Hematopoietic multipotent progenitor cell treated with erythropoietin and hydrocortisone succinate and interleukin-3 and kit ligand, for 15 days (in vitro differentiated cells): ENCODE measurements at regions not wholly inside any gene's neighbourhood (a gene's known extent, or its start where the extent isn't known, plus 50 kb on each side); places are given as distances from the start of the nearest gene placed in this dataset.
A peak's percentile ranks its signal among the peaks of the same experiment; 100 is the strongest.
"Not testable (repeated sequence)": the region's sequence is repeated elsewhere in the genome, so short reads cannot be mapped to it uniquely, and the experiment has no call there.

Experiments used
- DNase-seq: peaks from one replicate; pipeline ENCODE4 v3.0.0-alpha.2; 2015; ENCODE audit warnings: low spot score

GRCh38 chr11:3583476-3583875 lies 58.3 kb downstream of the ART5 start:
- DNase-seq = not testable (repeated sequence)

GRCh38 chr11:3581389-3581725 lies 60.4 kb downstream of the ART5 start:
- not testable (repeated sequence) for DNase-seq

GRCh38 chr11:3580487-3581388 lies 61.1 kb downstream of the ART5 start:
- DNase-seq = peak; percentile 55

GRCh38 chr11:3579600-3580459 lies 62.0 kb downstream of the ART5 start:
- DNase-seq = peak; percentile 24

GRCh38 chr11:3576066-3576604 lies 65.7 kb downstream of the ART5 start:
- not testable (repeated sequence) for DNase-seq

- DNase-seq = not testable (repeated sequence)
Observed at GRCh38 chr11:3572976-3573647, 68.7 kb downstream of the ART5 start.

GRCh38 chr11:3571752-3572151 lies 70.0 kb downstream of the ART5 start:
- DNase-seq = not testable (repeated sequence)

- DNase-seq = not testable (repeated sequence)
Observed at GRCh38 chr11:3565838-3566237, 76.0 kb downstream of the ART5 start.

- peak; percentile 18 for DNase-seq
Observed at GRCh38 chr11:3564383-3564782, 77.4 kb downstream of the ART5 start.

- not testable (repeated sequence) for DNase-seq
Observed at GRCh38 chr11:3554621-3555020, 87.2 kb downstream of the ART5 start.

GRCh38 chr11:3544990-3545389 lies 96.8 kb downstream of the ART5 start:
- DNase-seq = not testable (repeated sequence)

GRCh38 chr11:3538220-3538619 lies 103.6 kb downstream of the ART5 start:
- not testable (repeated sequence) for DNase-seq

GRCh38 chr11:3537254-3537653 lies 104.5 kb downstream of the ART5 start:
- DNase-seq = not testable (repeated sequence)

- DNase-seq = not testable (repeated sequence)
Observed at GRCh38 chr11:3532958-3533357, 108.8 kb downstream of the ART5 start.

GRCh38 chr11:3531280-3531679 lies 110.5 kb downstream of the ART5 start:
- peak; percentile 46 for DNase-seq

- DNase-seq = not testable (repeated sequence)
Observed at GRCh38 chr11:3523567-3523966, 118.2 kb downstream of the ART5 start.

GRCh38 chr11:3520905-3521304 lies 120.9 kb downstream of the ART5 start:
- DNase-seq = not testable (repeated sequence)

GRCh38 chr11:3519841-3520240 lies 122.0 kb downstream of the ART5 start:
- DNase-seq = not testable (repeated sequence)

GRCh38 chr11:3516934-3517567 lies 124.7 kb downstream of the ART5 start:
- DNase-seq = peak; percentile 37

- not testable (repeated sequence) for DNase-seq
Observed at GRCh38 chr11:3516345-3516933, 125.4 kb downstream of the ART5 start.
